CD4-positive, CD25-positive, alpha-beta regulatory T cell (primary cell): ENCODE measurements at regions not wholly inside any gene's neighbourhood (a gene's known extent, or its start where the extent isn't known, plus 50 kb on each side); places are given as distances from the start of the nearest gene placed in this dataset.
A peak's percentile ranks its signal among the peaks of the same experiment; 100 is the strongest.

ENCODE experiments used
- ATAC-seq, 2 donors: fragments of 150-1000 bp; cut with Tn5 transposase; one replicate each; pipeline ENCODE4 v1.10.0; 2021; ENCODE audit warnings: low read depth in 2 of 2, moderate number of reproducible peaks in 2 of 2, moderate library complexity in 1 of 2
- DNase-seq, 3 donors: peaks; one replicate each; pipeline versions ENCODE4 v3.0.0 to v3.0.0-alpha.2; 2012 to 2022; ENCODE audit warnings: mixed read lengths in 1 of 3
- H3K27ac ChIP-seq: one replicate; pipeline ENCODE4 v1.7.0; 2013; ENCODE audit warnings: mild to moderate bottlenecking, low read length; ENCODE audit not compliant: insufficient read depth, poor library complexity, severe bottlenecking
- H3K27me3 ChIP-seq: one replicate; pipeline ENCODE4 v1.7.0; 2013; ENCODE audit warnings: low read length; ENCODE audit not compliant: control insufficient read depth, insufficient read depth
- H3K36me3 ChIP-seq: one replicate; pipeline ENCODE4 v1.7.0; 2013; ENCODE audit warnings: mild to moderate bottlenecking, low read length, moderate library complexity; ENCODE audit not compliant: control insufficient read depth, insufficient read depth
- H3K4me1 ChIP-seq: 2 replicates; pipeline ENCODE4 v1.7.0; 2013; ENCODE audit warnings: mild to moderate bottlenecking, low read length; ENCODE audit not compliant: insufficient read depth, control insufficient read depth, poor library complexity, severe bottlenecking
- H3K4me3 ChIP-seq: one replicate; pipeline ENCODE4 v1.7.0; 2013; ENCODE audit warnings: low read depth, mild to moderate bottlenecking, low read length, moderate library complexity
- H3K9me3 ChIP-seq, 2 experiments: 1 replicate in 1 of 2; 2 replicates in 1 of 2; pipeline ENCODE4 v1.7.0; 2013; ENCODE audit warnings: low read length in 2 of 2, mild to moderate bottlenecking in 1 of 2, moderate library complexity in 1 of 2; ENCODE audit not compliant: control insufficient read depth in 2 of 2
- H3K27ac Mint-ChIP-seq, 3 donors: one replicate each; pipeline ENCODE4 v1.8.0; 2020 to 2022; ENCODE audit warnings: mild to moderate bottlenecking in 3 of 3, mixed read lengths in 3 of 3, moderate library complexity in 2 of 3
- H3K27me3 Mint-ChIP-seq: one replicate; pipeline ENCODE4 v1.8.0; 2022; ENCODE audit warnings: mild to moderate bottlenecking, mixed read lengths
- H3K36me3 Mint-ChIP-seq: one replicate; pipeline ENCODE4 v1.8.0; 2020; ENCODE audit warnings: mixed read lengths
- H3K4me1 Mint-ChIP-seq, 4 donors: one replicate each; pipeline ENCODE4 v1.8.0; 2020 to 2022; ENCODE audit warnings: mixed read lengths in 4 of 4, mild to moderate bottlenecking in 1 of 4
- H3K4me3 Mint-ChIP-seq, 4 donors: one replicate each; pipeline ENCODE4 v1.8.0; 2020 to 2022; ENCODE audit warnings: mild to moderate bottlenecking in 4 of 4, mixed read lengths in 4 of 4, moderate library complexity in 3 of 4
- H3K9me3 Mint-ChIP-seq, 7 donors: one replicate each; pipeline ENCODE4 v1.8.0; 2020 to 2022; ENCODE audit warnings: mixed read lengths in 7 of 7, mild to moderate bottlenecking in 3 of 7, moderate library complexity in 2 of 7

GRCh38 chr11:115912484-115912945 lies 408.3 kb upstream of the CADM1 start:
- Mint-ChIP-seq H3K27ac (no peak overlapping the region), H3K4me3 (no peak overlapping the region), H3K4me1 (no peaks in the 10 kb centered on the region), H3K27me3 (peaks cover 6% of the 10 kb centered on the region), H3K36me3 (no peaks in the 10 kb centered on the region), H3K9me3 (peaks cover 0 to 4% (median 0%) of the 10 kb centered on the region in 7 donors)
- H3K36me3 ChIP-seq, result no peaks in the 10 kb centered on the region
- no peaks in the 10 kb centered on the region for H3K4me1 ChIP-seq
- no peaks in the 10 kb centered on the region for H3K27me3 ChIP-seq
- H3K9me3 ChIP-seq, result no peaks in the 10 kb centered on the region
- ATAC-seq (no peak), DNase-seq (peak in 1 of 3 donors; percentile 7)
- H3K27ac ChIP-seq, result no peak overlapping the region
- no peak overlapping the region for H3K4me3 ChIP-seq

GRCh38 chr11:115911613-115912346 lies 407.6 kb upstream of the CADM1 start:
- no peaks in the 10 kb centered on the region for H3K9me3 ChIP-seq
- H3K36me3 Mint-ChIP-seq, result no peaks in the 10 kb centered on the region
- DNase-seq (no peak), ATAC-seq (no peak)
- no peak overlapping the region for H3K4me3 ChIP-seq
- H3K9me3 Mint-ChIP-seq, result peaks cover 0 to 4% (median 0%) of the 10 kb centered on the region in 7 donors
- no peaks in the 10 kb centered on the region for H3K27me3 ChIP-seq
- no peaks in the 10 kb centered on the region for H3K4me1 ChIP-seq
- no peak overlapping the region for H3K27ac ChIP-seq
- no peaks in the 10 kb centered on the region for H3K4me1 Mint-ChIP-seq
- H3K27me3 Mint-ChIP-seq, result peaks cover 6% of the 10 kb centered on the region
- no peaks in the 10 kb centered on the region for H3K36me3 ChIP-seq
- no peak overlapping the region for H3K27ac Mint-ChIP-seq
- H3K4me3 Mint-ChIP-seq, result no peak overlapping the region

GRCh38 chr11:115910379-115910778 lies 406.2 kb upstream of the CADM1 start:
- ATAC-seq (no peak), DNase-seq (no peak)
- H3K4me3 ChIP-seq, result no peak overlapping the region
- Mint-ChIP-seq H3K4me3 (no peak overlapping the region), H3K4me1 (no peaks in the 10 kb centered on the region), H3K36me3 (no peaks in the 10 kb centered on the region), H3K27ac (no peak overlapping the region), H3K9me3 (peaks cover 0 to 2% (median 0%) of the 10 kb centered on the region in 7 donors), H3K27me3 (peaks cover 6% of the 10 kb centered on the region)
- H3K9me3 ChIP-seq, result no peaks in the 10 kb centered on the region
- no peaks in the 10 kb centered on the region for H3K4me1 ChIP-seq
- H3K36me3 ChIP-seq, result no peaks in the 10 kb centered on the region
- no peaks in the 10 kb centered on the region for H3K27me3 ChIP-seq
- H3K27ac ChIP-seq, result no peak overlapping the region

GRCh38 chr11:115906171-115906570 lies 402.0 kb upstream of the CADM1 start:
- peaks cover 6% of the 10 kb centered on the region for H3K27me3 Mint-ChIP-seq
- Histone ChIP-seq H3K4me1 (no peaks in the 10 kb centered on the region), H3K9me3 (no peaks in the 10 kb centered on the region), H3K4me3 (no peak overlapping the region), H3K36me3 (no peaks in the 10 kb centered on the region), H3K27me3 (no peaks in the 10 kb centered on the region), H3K27ac (no peak overlapping the region)
- no peak overlapping the region for H3K27ac Mint-ChIP-seq
- ATAC-seq (no peak), DNase-seq (no peak)
- peaks cover 0 to 5% (median 0%) of the 10 kb centered on the region in 7 donors for H3K9me3 Mint-ChIP-seq
- H3K4me3 Mint-ChIP-seq, result no peak overlapping the region
- H3K4me1 Mint-ChIP-seq, result peaks cover 0 to 7% (median 5%) of the 10 kb centered on the region in 4 donors
- no peaks in the 10 kb centered on the region for H3K36me3 Mint-ChIP-seq

- no peaks in the 10 kb centered on the region for H3K9me3 ChIP-seq
- ATAC-seq, result no peak
- no peaks in the 10 kb centered on the region for H3K4me1 ChIP-seq
- Mint-ChIP-seq H3K27me3 (peaks cover 6% of the 10 kb centered on the region), H3K4me3 (no peak overlapping the region), H3K9me3 (peaks cover 0 to 5% (median 0%) of the 10 kb centered on the region in 7 donors), H3K27ac (no peak overlapping the region), H3K4me1 (peaks cover 0 to 7% (median 5%) of the 10 kb centered on the region in 4 donors), H3K36me3 (no peaks in the 10 kb centered on the region)
- no peak for DNase-seq
- no peak overlapping the region for H3K4me3 ChIP-seq
- no peaks in the 10 kb centered on the region for H3K36me3 ChIP-seq
- no peak overlapping the region for H3K27ac ChIP-seq
- H3K27me3 ChIP-seq, result no peaks in the 10 kb centered on the region
These were observed 401.3 kb upstream of the CADM1 start for GRCh38 chr11:115905341-115906000.

- no peak for ATAC-seq
- Histone ChIP-seq H3K27ac (no peak overlapping the region), H3K9me3 (no peaks in the 10 kb centered on the region), H3K36me3 (no peaks in the 10 kb centered on the region), H3K27me3 (no peaks in the 10 kb centered on the region), H3K4me3 (no peak overlapping the region), H3K4me1 (no peaks in the 10 kb centered on the region)
- no peaks in the 10 kb centered on the region for H3K36me3 Mint-ChIP-seq
- DNase-seq, result no peak
- H3K27me3 Mint-ChIP-seq, result peaks cover 6% of the 10 kb centered on the region
- H3K4me1 Mint-ChIP-seq, result peaks cover 0 to 7% (median 5%) of the 10 kb centered on the region in 4 donors
- peaks cover 0 to 5% (median 0%) of the 10 kb centered on the region in 7 donors for H3K9me3 Mint-ChIP-seq
- H3K27ac Mint-ChIP-seq, result no peak overlapping the region
- H3K4me3 Mint-ChIP-seq, result no peak overlapping the region
These were observed 399.0 kb upstream of the CADM1 start for GRCh38 chr11:115903179-115903578.

- Mint-ChIP-seq H3K9me3 (peaks cover 0 to 5% (median 2%) of the 10 kb centered on the region in 7 donors), H3K27me3 (no peaks in the 10 kb centered on the region), H3K27ac (no peak overlapping the region), H3K4me1 (peaks cover 0 to 7% (median 5%) of the 10 kb centered on the region in 4 donors), H3K4me3 (no peak overlapping the region), H3K36me3 (no peaks in the 10 kb centered on the region)
- DNase-seq (no peak), ATAC-seq (no peak)
- Histone ChIP-seq H3K4me3 (no peak overlapping the region), H3K9me3 (no peaks in the 10 kb centered on the region), H3K27ac (no peak overlapping the region), H3K36me3 (no peaks in the 10 kb centered on the region), H3K4me1 (no peaks in the 10 kb centered on the region), H3K27me3 (no peaks in the 10 kb centered on the region)
These were observed 396.9 kb upstream of the CADM1 start for GRCh38 chr11:115901069-115901468.
